Heart left ventricle (tissue), 16 donors: ENCODE measurements at regions not wholly inside any gene's neighbourhood (a gene's known extent, or its start where the extent isn't known, plus 50 kb on each side); places are given as distances from the start of the nearest gene placed in this dataset.
A peak's percentile ranks its signal among the peaks of the same experiment; 100 is the strongest.
"Not testable (repeated sequence)": the region's sequence is repeated elsewhere in the genome, so short reads cannot be mapped to it uniquely, and the experiment has no call there.

Experiments
- ATAC-seq, 4 donors: fragments of 200-7000 bp; cut with Tn5 transposase; one replicate each; pipeline ENCODE4 v1.9.1; 2020 to 2022; ENCODE audit warnings: moderate library complexity in 4 of 4, mild to moderate bottlenecking in 3 of 4, moderate number of reproducible peaks in 1 of 4
- DNase-seq, 5 donors: peaks; one replicate each; pipeline ENCODE4 v3.0.0-alpha.2; 2020
- H3K27ac ChIP-seq, 12 donors: fragments of 200-600 bp; sonication (generic) in 4 of 12; one replicate each; pipeline versions ENCODE4 v1.5.0 to v1.8.0; 2016 to 2022; ENCODE audit warnings: mild to moderate bottlenecking in 2 of 12
- H3K27me3 ChIP-seq, 9 donors: fragments of 200-600 bp; sonication (generic) in 2 of 9; one replicate each; pipeline versions ENCODE4 v1.5.1 to v1.8.0; 2016 to 2022; ENCODE audit warnings: mild to moderate bottlenecking in 3 of 9
- H3K36me3 ChIP-seq, 9 donors: fragments of 200-600 bp; sonication (generic) in 2 of 9; one replicate each; pipeline versions ENCODE4 v1.5.0 to v1.8.0; 2018 to 2022; ENCODE audit warnings: mild to moderate bottlenecking in 2 of 9
- H3K4me1 ChIP-seq, 12 donors: fragments of 200-600 bp; sonication (generic) in 4 of 12; one replicate each; pipeline versions ENCODE4 v1.5.0 to v1.8.0; 2016 to 2022; ENCODE audit warnings: mild to moderate bottlenecking in 3 of 12
- H3K4me3 ChIP-seq, 12 donors: fragments of 200-600 bp; sonication (generic) in 4 of 12; one replicate each; pipeline versions ENCODE4 v1.5.0 to v1.8.0; 2017 to 2022; ENCODE audit warnings: mild to moderate bottlenecking in 9 of 12, moderate library complexity in 4 of 12
- H3K9me3 ChIP-seq, 12 donors: fragments of 200-600 bp; sonication (generic) in 4 of 12; one replicate each; pipeline versions ENCODE4 v1.5.0 to v1.8.0; 2016 to 2022; ENCODE audit warnings: mild to moderate bottlenecking in 1 of 12
- WGBS, 4 donors: extraction: QIAGEN DNeasy Blood & Tissue Kit in 2 of 4; methylation state at CpG; one replicate each; pipeline versions ENCODE4 v1.1.5 to v1.1.7; 2013 to 2018; 5-methylcytosine and 5-hydroxymethylcytosine counted together
- intact Hi-C, 10 donors: fragments of 100-400 bp; cut with DNase I; formaldehyde crosslinking; loops; one replicate each; pipeline versions ENCODE4 v1.11.1 to v1.14.2; 2022
- donor health status: ischemic (EF 13 %, LVEDD 7.1; RV severe dilation, severe dysfunction).
- donor health status: healthy with polysubstance abuse.
- donor health status: DM: no; HTN: yes; CAD: no.
- donor health status: DM: no; HTN: no; CAD: no.
- donor health status: ischemic (EF 25% LVEDD 6.9; RV normal size, moderate dysfunction).
- donor health status: ischemic (EF 25% LVEDD 5.7; RV mildly dilated, moderate dysfunction).
- donor health status: healthy.
- donor health status: DM: yes; HTN: yes; CAD: no.
- donor health status: ischemic (EF 35%, LVEDD 5.7; RV mildly dilated, moderate dysfunction).
- donor health status: nonischemic (EF 11% LVEDD 7.7; RV severe dilation, severe dysfunction).
- donor health status: DM: yes; HTN: yes; CAD: no.
- donor health status: PGD.
- donor health status: ischemic (EF 29% LVEDD 5.4; RV normal size, mild dysfunction).
- donor health status: nonischemic (EF 23%, LVEDD 6.1; RV moderate dilation, normal function).

DNA sequence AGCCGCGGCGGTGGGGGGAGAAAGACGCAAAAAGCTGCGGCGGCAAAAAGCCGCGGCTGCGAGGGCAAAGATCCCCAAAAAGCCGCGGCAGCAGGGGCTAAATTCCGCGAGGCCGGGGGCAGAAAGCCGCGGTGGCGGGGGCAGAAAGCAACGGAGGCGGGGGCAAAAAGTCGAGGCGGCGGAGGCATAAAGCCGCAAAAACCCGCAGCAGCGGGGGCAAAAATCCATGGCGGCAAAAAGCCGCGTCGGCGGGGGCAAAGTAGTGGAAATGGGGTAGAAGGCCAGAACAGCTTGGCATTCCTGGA is 1669.2 kb downstream of the RPIA start:
- ATAC-seq, H3K27me3 ChIP-seq, DNase-seq, H3K4me1 ChIP-seq, intact Hi-C loops, H3K27ac ChIP-seq, H3K36me3 ChIP-seq, H3K9me3 ChIP-seq: not testable (repeated sequence)
- H3K4me3 ChIP-seq = peak overlapping the region in 1 of 12 donors; percentile 35
- WGBS, 4 donors = 12 to 25% (median 18%) methylated on average over 27 to 30 of the region's 30 CpGs
